Right lobe of liver (tissue), 6 donors: ENCODE measurements at regions not wholly inside any gene's neighbourhood (a gene's known extent, or its start where the extent isn't known, plus 50 kb on each side); places are given as distances from the start of the nearest gene placed in this dataset.
"Not testable (repeated sequence)": the region's sequence is repeated elsewhere in the genome, so short reads cannot be mapped to it uniquely, and the experiment has no call there.

Experiments
- ATAC-seq, 4 donors: fragments of 200-7000 bp; cut with Tn5 transposase; one replicate each; pipeline ENCODE4 v1.9.1; 2020; ENCODE audit warnings: mild to moderate bottlenecking in 4 of 4, moderate library complexity in 4 of 4
- DNase-seq, 3 donors: peaks; one replicate each; pipeline ENCODE4 v3.0.0-alpha.2; 2020
- H3K27ac ChIP-seq, 3 donors: fragments of 200-600 bp; one replicate each; pipeline ENCODE4 v1.8.0; 2022
- H3K27me3 ChIP-seq, 2 donors: fragments of 200-600 bp; one replicate each; pipeline ENCODE4 v1.8.0; 2022
- H3K36me3 ChIP-seq, 4 donors: fragments of 200-600 bp; sonication (generic) in 1 of 4; one replicate each; pipeline versions ENCODE4 v1.5.1 to v1.8.0; 2017 to 2022; ENCODE audit warnings: control low read depth in 1 of 4
- H3K4me1 ChIP-seq, 4 donors: fragments of 200-600 bp; sonication (generic) in 1 of 4; one replicate each; pipeline versions ENCODE4 v1.5.1 to v1.8.0; 2017 to 2022; ENCODE audit warnings: control low read depth in 1 of 4
- H3K4me3 ChIP-seq, 3 donors: fragments of 200-600 bp; one replicate each; pipeline ENCODE4 v1.8.0; 2022
- H3K9me3 ChIP-seq, 4 donors: fragments of 200-600 bp; sonication (generic) in 1 of 4; one replicate each; pipeline versions ENCODE4 v1.5.1 to v1.8.0; 2017 to 2022; ENCODE audit warnings: control low read depth in 1 of 4
- POLR2A ChIP-seq: fragments of 450-650 bp; IDR thresholded peaks from one replicate; pipeline ENCODE4 v1.6.1; 2017; ENCODE audit warnings: antibody characterized with exemption, mild to moderate bottlenecking
- WGBS: methylation state at CpG from one replicate; pipeline ENCODE4 v1.1.6; 2018; ENCODE audit warnings: low coverage, low lambda C conversion rate; ENCODE audit not compliant: insufficient coverage; ENCODE audit errors: missing lambda C conversion rate; 5-methylcytosine and 5-hydroxymethylcytosine counted together
- intact Hi-C, 2 donors: fragments of 100-400 bp; cut with DNase I; formaldehyde crosslinking; loops; one replicate each; pipeline versions ENCODE4 v1.11.2 to v1.14.1; 2022
- TF ChIP-seq, protein P1 (sequence below), 4 donors: fragments of 200-600 bp in 3 of 4; fragments of 450-650 bp in 1 of 4; IDR thresholded peaks; one replicate each; pipeline versions ENCODE4 v1.5.1 to v1.8.0; 2016 to 2022; ENCODE audit warnings: antibody characterized with exemption in 4 of 4, mild to moderate bottlenecking in 2 of 4
- donor health status: DM: no; HTN: yes; CAD: no.
- donor health status: DM: no; HTN: no; CAD: no.
- donor health status: DM: no; HTN: no; CAD: no.
- donor health status: DM: no; HTN: yes; CAD: no.
- donor health status: DM: no; HTN: yes; CAD: no.

- ATAC-seq: no peak
- Histone ChIP-seq H3K27ac (no peak overlapping the region), H3K9me3 (no peaks in the 10 kb centered on the region), H3K4me3 (no peak overlapping the region), H3K4me1 (peaks cover 0 to 12% (median 5%) of the 10 kb centered on the region in 4 donors), H3K27me3 (no peaks in the 10 kb centered on the region), H3K36me3 (no peaks in the 10 kb centered on the region)
- 84% methylated on average over 5 of the region's 5 CpGs for WGBS
- no peak for DNase-seq
- intact Hi-C loops: no loop called here
- TF ChIP-seq, protein P1, sequence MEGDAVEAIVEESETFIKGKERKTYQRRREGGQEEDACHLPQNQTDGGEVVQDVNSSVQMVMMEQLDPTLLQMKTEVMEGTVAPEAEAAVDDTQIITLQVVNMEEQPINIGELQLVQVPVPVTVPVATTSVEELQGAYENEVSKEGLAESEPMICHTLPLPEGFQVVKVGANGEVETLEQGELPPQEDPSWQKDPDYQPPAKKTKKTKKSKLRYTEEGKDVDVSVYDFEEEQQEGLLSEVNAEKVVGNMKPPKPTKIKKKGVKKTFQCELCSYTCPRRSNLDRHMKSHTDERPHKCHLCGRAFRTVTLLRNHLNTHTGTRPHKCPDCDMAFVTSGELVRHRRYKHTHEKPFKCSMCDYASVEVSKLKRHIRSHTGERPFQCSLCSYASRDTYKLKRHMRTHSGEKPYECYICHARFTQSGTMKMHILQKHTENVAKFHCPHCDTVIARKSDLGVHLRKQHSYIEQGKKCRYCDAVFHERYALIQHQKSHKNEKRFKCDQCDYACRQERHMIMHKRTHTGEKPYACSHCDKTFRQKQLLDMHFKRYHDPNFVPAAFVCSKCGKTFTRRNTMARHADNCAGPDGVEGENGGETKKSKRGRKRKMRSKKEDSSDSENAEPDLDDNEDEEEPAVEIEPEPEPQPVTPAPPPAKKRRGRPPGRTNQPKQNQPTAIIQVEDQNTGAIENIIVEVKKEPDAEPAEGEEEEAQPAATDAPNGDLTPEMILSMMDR (IDR thresholded peaks at IDR 0.05): no peak
- no peak for TF ChIP-seq POLR2A
Measured at GRCh38 chr10:29730458-29730857, 95.7 kb upstream of the SVIL start.

- Histone ChIP-seq H3K4me1 (peaks cover 0 to 9% (median 4%) of the 10 kb centered on the region in 4 donors), H3K36me3 (no peaks in the 10 kb centered on the region), H3K4me3 (no peak overlapping the region), H3K9me3 (no peaks in the 10 kb centered on the region), H3K27ac (no peak overlapping the region), H3K27me3 (no peaks in the 10 kb centered on the region)
- intact Hi-C loops: no loop called here
- ATAC-seq: no peak
- no peak for DNase-seq
- TF ChIP-seq POLR2A: no peak
- TF ChIP-seq, protein P1 (IDR thresholded peaks at IDR 0.05): no peak
- WGBS: 65% methylated on average over 5 of the region's 6 CpGs
Measured at GRCh38 chr10:29728541-29729049, 93.8 kb upstream of the SVIL start.

GRCh38 chr10:29725927-29726326, 91.2 kb upstream of the SVIL start:
- DNase-seq, H3K27ac ChIP-seq, H3K4me1 ChIP-seq, H3K27me3 ChIP-seq, ATAC-seq, H3K4me3 ChIP-seq, H3K36me3 ChIP-seq, intact Hi-C loops, H3K9me3 ChIP-seq: not testable (repeated sequence)
- WGBS: 73% methylated on average over 1 of the region's 1 CpG

DNA sequence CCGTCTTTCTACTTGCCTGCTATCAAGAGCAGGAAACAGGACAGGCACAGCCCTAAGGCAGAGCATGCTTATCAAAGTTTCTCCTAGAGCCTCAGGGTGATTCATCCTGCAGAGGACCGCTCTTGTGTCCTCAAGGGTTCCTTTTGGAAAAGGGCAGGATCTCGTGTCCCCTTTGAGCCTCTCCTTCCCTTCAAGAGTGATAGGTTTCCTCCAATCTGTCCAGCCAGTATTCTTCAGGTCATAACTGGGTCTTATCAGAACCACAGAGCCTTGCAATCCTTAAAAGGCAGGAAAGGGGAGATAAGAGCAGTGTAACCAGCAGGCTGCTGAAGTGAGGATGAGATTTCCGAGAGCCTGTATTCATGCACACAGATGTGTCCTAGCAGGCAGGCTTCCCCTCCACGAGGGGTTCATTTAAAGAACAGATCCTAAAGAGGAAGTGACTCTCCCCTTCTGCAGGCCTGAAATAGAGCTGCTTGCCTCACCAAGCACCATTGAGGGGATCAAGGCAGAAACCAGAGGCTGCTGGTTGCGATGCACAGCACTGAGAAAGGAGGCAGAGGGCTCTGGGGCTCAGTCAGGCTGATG, 90.5 kb upstream of the SVIL start:
- TF ChIP-seq, protein P1 (IDR thresholded peaks at IDR 0.05): no peak
- no peak for TF ChIP-seq POLR2A
- no peak overlapping the region for H3K27ac ChIP-seq
- H3K27me3 ChIP-seq: no peaks in the 10 kb centered on the region
- 28% methylated on average over 5 of the region's 6 CpGs for WGBS
- H3K4me1 ChIP-seq: peaks cover 0 to 9% (median 4%) of the 10 kb centered on the region in 4 donors
- H3K9me3 ChIP-seq: peaks cover 0 to under 1% (median 0%) of the 10 kb centered on the region in 4 donors
- DNase-seq: no peak
- intact Hi-C loops: no loop called here
- no peak overlapping the region for H3K4me3 ChIP-seq
- ATAC-seq: peak; percentile 71 to 89 (median 88)
- no peaks in the 10 kb centered on the region for H3K36me3 ChIP-seq

DNA sequence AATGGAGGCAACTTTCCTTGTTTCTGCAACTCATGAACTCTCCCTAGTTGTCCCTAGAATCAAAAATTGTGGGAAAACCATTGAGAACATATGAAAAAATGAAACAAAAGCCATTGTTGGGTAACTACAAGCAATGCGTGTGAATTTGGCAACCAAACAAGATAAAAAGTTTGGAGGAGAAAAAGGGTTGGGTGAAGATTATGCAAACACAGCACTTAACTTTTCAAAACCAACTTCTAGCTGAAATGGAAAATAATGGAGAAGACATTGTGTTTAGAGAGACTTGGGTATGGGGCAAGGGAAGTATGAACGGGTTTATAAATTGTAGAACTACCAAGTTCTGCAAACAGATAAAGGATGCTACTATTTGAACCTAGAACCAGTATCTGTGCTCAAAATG, 89.0 kb upstream of the SVIL start:
- TF ChIP-seq, protein P1 (IDR thresholded peaks at IDR 0.05): no peak
- TF ChIP-seq POLR2A: no peak
- H3K27me3 ChIP-seq: no peaks in the 10 kb centered on the region
- ATAC-seq: no peak
- intact Hi-C loops: no loop called here
- no peak overlapping the region for H3K4me3 ChIP-seq
- H3K9me3 ChIP-seq: peaks cover 0 to 4% (median 0%) of the 10 kb centered on the region in 4 donors
- no peak overlapping the region for H3K27ac ChIP-seq
- no peak for DNase-seq
- peaks cover 0 to 9% (median 4%) of the 10 kb centered on the region in 4 donors for H3K4me1 ChIP-seq
- WGBS: 38% methylated on average over 2 of the region's 2 CpGs
- no peaks in the 10 kb centered on the region for H3K36me3 ChIP-seq
